Endothelial cell of umbilical vein (primary cell): ENCODE measurements at regions not wholly inside any gene's neighbourhood (a gene's known extent, or its start where the extent isn't known, plus 50 kb on each side); places are given as distances from the start of the nearest gene placed in this dataset.

Experiments used
- BruUV-seq: library from RNA; stranded (reverse); fragments of 400-500 nt; replicated peaks from 2 replicates; lab custom pipeline; 2021; lab: Mats Ljungman, UMichigan
- CTCF ChIA-PET: fragments of 300-600, 350-600 bp; sonication (Branson Sonifier 250); formaldehyde crosslinking; loops from one replicate; lab custom pipeline; 2021; ENCODE audit warnings: antibody characterized with exemption, inconsistent platforms; lab: Charles Lee
- POLR2A ChIA-PET: fragments of 300-600, 350-600 bp; sonication (Branson Sonifier 250); formaldehyde crosslinking; loops from one replicate; lab custom pipeline; 2021; ENCODE audit warnings: antibody characterized with exemption, inconsistent platforms; lab: Charles Lee
- DNase-seq: peaks from one replicate; pipeline ENCODE4 v3.0.0-alpha.2; 2011; ENCODE audit warnings: low read depth, low spot score
- FAIRE-seq: peaks from 2 replicates; lab custom pipeline; 2011; peaks lifted over from hg19 to GRCh38; lab: Jason Lieb, UNC
- H2AFZ ChIP-seq: 2 replicates; pipeline ENCODE4 v1.6.0; 2012; ENCODE audit warnings: low read depth, low read length, control low read depth, inconsistent platforms
- H3K27ac ChIP-seq: 2 replicates; pipeline ENCODE4 v1.5.1; 2011; ENCODE audit warnings: low read depth, mild to moderate bottlenecking, control low read depth, low read length, moderate library complexity; ENCODE audit not compliant: insufficient read depth
- H3K27me3 ChIP-seq, 2 experiments: 2 replicates each; pipeline versions ENCODE4 v1.6.0 to v1.6.1; 2011; ENCODE audit warnings: low read length in 2 of 2, mixed read lengths in 1 of 2; ENCODE audit not compliant: control insufficient read depth in 2 of 2, insufficient read depth in 2 of 2
- H3K36me3 ChIP-seq, 2 experiments: 2 replicates in 1 of 2; 3 replicates in 1 of 2; pipeline ENCODE4 v1.5.1; 2011; ENCODE audit warnings: low read length in 2 of 2, mild to moderate bottlenecking in 1 of 2, moderate library complexity in 1 of 2; ENCODE audit not compliant: control insufficient read depth in 2 of 2, insufficient read depth in 2 of 2; ENCODE audit errors: extremely low read depth in 1 of 2
- H3K4me1 ChIP-seq: 3 replicates; pipeline ENCODE4 v1.5.1; 2011; ENCODE audit warnings: mild to moderate bottlenecking, low read length; ENCODE audit not compliant: control insufficient read depth, insufficient read depth; ENCODE audit errors: extremely low read depth
- H3K4me2 ChIP-seq: 2 replicates; pipeline ENCODE4 v1.6.1; 2011; ENCODE audit warnings: low read length, control low read depth, mixed read lengths; ENCODE audit not compliant: insufficient read depth
- H3K4me3 ChIP-seq, 3 experiments: fragments of 200-600 bp in 1 of 3; sonication (generic), shearing (Covaris generic) in 1 of 3; replicated peaks in 1 of 3; 2 replicates each; pipeline ENCODE4 v1.5.1; 2011 to 2016; ENCODE audit warnings: control low read depth in 3 of 3, low read length in 3 of 3, mild to moderate bottlenecking in 2 of 3, inconsistent platforms in 1 of 3, low read depth in 1 of 3, moderate library complexity in 1 of 3; ENCODE audit not compliant: insufficient read depth in 1 of 3
- H3K79me2 ChIP-seq: 2 replicates; pipeline ENCODE4 v1.6.0; 2012; ENCODE audit warnings: low read length, inconsistent platforms; ENCODE audit not compliant: control insufficient read depth, insufficient read depth
- H3K9ac ChIP-seq: replicated peaks from 2 replicates; pipeline ENCODE3; 2011; ENCODE audit warnings: low read length, control low read depth; ENCODE audit not compliant: insufficient read depth; ENCODE audit errors: extremely low read depth
- H3K9me1 ChIP-seq: replicated peaks from 3 replicates; pipeline ENCODE4 v1.6.0; 2011; ENCODE audit warnings: mild to moderate bottlenecking, low read length; ENCODE audit not compliant: control insufficient read depth, insufficient read depth; ENCODE audit errors: extremely low read depth
- H3K9me3 ChIP-seq: replicated peaks from 2 replicates; pipeline ENCODE4 v1.5.1; 2012; ENCODE audit warnings: low read length, inconsistent platforms; ENCODE audit not compliant: control insufficient read depth, insufficient read depth
- H4K20me1 ChIP-seq: replicated peaks from 2 replicates; pipeline ENCODE3; 2011; ENCODE audit warnings: mild to moderate bottlenecking, low read length; ENCODE audit not compliant: control insufficient read depth, insufficient read depth; ENCODE audit errors: extremely low read depth
- EZH2 ChIP-seq: IDR thresholded peaks from 2 replicates; pipeline ENCODE4 v1.6.1; 2012; ENCODE audit warnings: borderline replicate concordance, low read depth, mild to moderate bottlenecking, moderate library complexity, low read length, inconsistent platforms; ENCODE audit not compliant: severe bottlenecking
- FOS ChIP-seq: IDR thresholded peaks from 2 replicates; pipeline ENCODE4 v1.6.1; 2011; ENCODE audit warnings: mild to moderate bottlenecking, low read length, moderate library complexity, borderline replicate concordance; ENCODE audit not compliant: insufficient read depth
- GATA2 ChIP-seq: IDR thresholded peaks from 2 replicates; pipeline ENCODE4 v1.7.0; 2011; ENCODE audit warnings: low read depth, mild to moderate bottlenecking, moderate library complexity, mixed read lengths, low read length; ENCODE audit not compliant: insufficient read length, insufficient read depth
- JUN ChIP-seq: IDR thresholded peaks from 2 replicates; pipeline ENCODE4 v1.6.1; 2011; ENCODE audit warnings: borderline replicate concordance, low read depth; ENCODE audit not compliant: insufficient read length, insufficient read depth
- MYC ChIP-seq: IDR thresholded peaks from one replicate; pipeline ENCODE4 v1.6.1; 2011; ENCODE audit warnings: mild to moderate bottlenecking, low read depth, low read length
- POLR2A ChIP-seq: IDR thresholded peaks from 2 replicates; pipeline ENCODE4 v1.6.1; 2012; ENCODE audit warnings: low read depth, mild to moderate bottlenecking, control low read depth, low read length
- POLR2AphosphoS5 ChIP-seq: IDR thresholded peaks from 2 replicates; pipeline ENCODE4 v1.6.1; 2012; ENCODE audit warnings: low read depth, mild to moderate bottlenecking, control low read depth, low read length, moderate library complexity; ENCODE audit not compliant: insufficient read depth
- dilution Hi-C: fragments of 300-500 bp; cut with MboI; formaldehyde crosslinking; loops from one replicate; pipeline ENCODE4 v1.15.0; 2019; ENCODE audit warnings: low sequenced_read_pairs; ENCODE audit not compliant: extremely low pct_ligation_motif_present
- intact Hi-C: fragments of 100-400 bp; cut with micrococcal nuclease; formaldehyde crosslinking; loops from one replicate; pipeline ENCODE4 v1.10.0; 2022
- TF ChIP-seq, protein P1 (sequence below), 2 donors: IDR thresholded peaks; 1 replicate in 1 of 2; 2 replicates in 1 of 2; pipeline ENCODE4 v1.5.1; 2011; ENCODE audit warnings: low read length in 2 of 2, mild to moderate bottlenecking in 2 of 2, moderate library complexity in 2 of 2, control low read depth in 1 of 2, inconsistent platforms in 1 of 2, low read depth in 1 of 2; ENCODE audit not compliant: insufficient read depth in 1 of 2; ENCODE audit errors: extremely low read depth in 1 of 2
- TF ChIP-seq, protein P2 (sequence below): IDR thresholded peaks from 2 replicates; pipeline ENCODE4 v1.6.1; 2011; ENCODE audit not compliant: insufficient read depth, insufficient read length

DNA sequence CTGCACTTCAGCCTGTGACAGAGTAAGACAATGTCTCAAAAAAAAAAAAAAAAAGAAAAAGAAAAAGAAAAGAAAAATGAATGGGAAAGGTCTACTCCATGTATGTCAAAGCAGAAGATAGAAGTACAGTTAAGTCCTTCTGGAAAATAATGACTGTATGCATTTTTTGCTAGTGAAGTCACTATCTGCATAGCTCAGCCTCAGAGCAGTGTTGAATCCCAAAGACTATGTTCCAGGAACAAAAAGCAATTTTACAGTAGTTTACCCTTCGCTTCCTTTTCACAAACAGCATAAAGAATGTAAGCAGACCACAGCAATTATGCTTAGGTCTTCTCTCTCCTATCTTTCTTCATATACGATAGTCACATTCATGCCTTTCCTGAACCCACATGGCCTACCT, 497.4 kb downstream of the CMPK2 start:
- intact Hi-C loops, result no loop called here
- Histone ChIP-seq H3K27ac (no peak overlapping the region), H3K4me1 (no peaks in the 10 kb centered on the region), H3K9me1 (no peaks in the 10 kb centered on the region), H3K9me3 (peaks cover 2% of the 10 kb centered on the region), H3K27me3 (no peaks in the 10 kb centered on the region), H3K4me2 (no peak overlapping the region), H3K36me3 (no peaks in the 10 kb centered on the region), H3K79me2 (no peaks in the 10 kb centered on the region), H3K9ac (no peak overlapping the region), H3K4me3 (no peak overlapping the region), H2AFZ (no peak overlapping the region), H4K20me1 (no peaks in the 10 kb centered on the region)
- BruUV-seq, result no TSS peak
- POLR2A ChIA-PET, result no interaction called here
- dilution Hi-C loops, result no loop called here
- no peak for DNase-seq
- TF ChIP-seq MYC (no peak), EZH2 (no peak), POLR2A (no peak), GATA2 (no peak), JUN (no peak), FOS (no peak), POLR2AphosphoS5 (no peak)
- TF ChIP-seq, protein P1, sequence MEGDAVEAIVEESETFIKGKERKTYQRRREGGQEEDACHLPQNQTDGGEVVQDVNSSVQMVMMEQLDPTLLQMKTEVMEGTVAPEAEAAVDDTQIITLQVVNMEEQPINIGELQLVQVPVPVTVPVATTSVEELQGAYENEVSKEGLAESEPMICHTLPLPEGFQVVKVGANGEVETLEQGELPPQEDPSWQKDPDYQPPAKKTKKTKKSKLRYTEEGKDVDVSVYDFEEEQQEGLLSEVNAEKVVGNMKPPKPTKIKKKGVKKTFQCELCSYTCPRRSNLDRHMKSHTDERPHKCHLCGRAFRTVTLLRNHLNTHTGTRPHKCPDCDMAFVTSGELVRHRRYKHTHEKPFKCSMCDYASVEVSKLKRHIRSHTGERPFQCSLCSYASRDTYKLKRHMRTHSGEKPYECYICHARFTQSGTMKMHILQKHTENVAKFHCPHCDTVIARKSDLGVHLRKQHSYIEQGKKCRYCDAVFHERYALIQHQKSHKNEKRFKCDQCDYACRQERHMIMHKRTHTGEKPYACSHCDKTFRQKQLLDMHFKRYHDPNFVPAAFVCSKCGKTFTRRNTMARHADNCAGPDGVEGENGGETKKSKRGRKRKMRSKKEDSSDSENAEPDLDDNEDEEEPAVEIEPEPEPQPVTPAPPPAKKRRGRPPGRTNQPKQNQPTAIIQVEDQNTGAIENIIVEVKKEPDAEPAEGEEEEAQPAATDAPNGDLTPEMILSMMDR (IDR thresholded peaks at IDR 0.05; ENCODE audit: extremely low read depth in 1 of 2, insufficient read depth in 1 of 2, low read depth in 1 of 2, low read length in 2 of 2), result no peak
- TF ChIP-seq, protein P2, sequence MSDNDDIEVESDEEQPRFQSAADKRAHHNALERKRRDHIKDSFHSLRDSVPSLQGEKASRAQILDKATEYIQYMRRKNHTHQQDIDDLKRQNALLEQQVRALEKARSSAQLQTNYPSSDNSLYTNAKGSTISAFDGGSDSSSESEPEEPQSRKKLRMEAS, result no peak
- FAIRE-seq, result no peak
- CTCF ChIA-PET, result no interaction called here
